Parathyroid adenoma (tissue), 2 donors: ENCODE measurements at regions not wholly inside any gene's neighbourhood (a gene's known extent, or its start where the extent isn't known, plus 50 kb on each side); places are given as distances from the start of the nearest gene placed in this dataset.
A peak's percentile ranks its signal among the peaks of the same experiment; 100 is the strongest.

Experiments
- H2AFZ ChIP-seq: fragments of 300-600 bp; sonication (generic); one replicate; pipeline ENCODE4 v1.7.0; 2017; ENCODE audit warnings: antibody characterized with exemption, mild to moderate bottlenecking
- H3K27ac ChIP-seq: fragments of 300-600 bp; sonication (generic); one replicate; pipeline ENCODE4 v1.7.0; 2017
- H3K27me3 ChIP-seq: fragments of 300-600 bp; sonication (generic); one replicate; pipeline ENCODE4 v1.7.0; 2017; ENCODE audit warnings: low read length; ENCODE audit not compliant: control insufficient read depth, insufficient read depth
- H3K36me3 ChIP-seq: fragments of 300-600 bp; sonication (generic); one replicate; pipeline ENCODE4 v1.7.0; 2017; ENCODE audit warnings: low read length; ENCODE audit not compliant: control insufficient read depth, insufficient read depth
- H3K4me1 ChIP-seq: fragments of 300-600 bp; sonication (generic); one replicate; pipeline ENCODE4 v1.7.0; 2017; ENCODE audit warnings: control low read depth
- H3K4me2 ChIP-seq: fragments of 300-600 bp; sonication (generic); one replicate; pipeline ENCODE4 v1.7.0; 2017; ENCODE audit warnings: low read length
- H3K4me3 ChIP-seq: fragments of 300-600 bp; sonication (generic); one replicate; pipeline ENCODE4 v1.7.0; 2017; ENCODE audit warnings: low read depth, low read length
- H3K79me2 ChIP-seq: fragments of 300-600 bp; sonication (generic); one replicate; pipeline ENCODE4 v1.7.0; 2017; ENCODE audit warnings: control low read depth
- H3K9ac ChIP-seq: fragments of 300-600 bp; sonication (generic); one replicate; pipeline ENCODE4 v1.7.0; 2017; ENCODE audit warnings: mild to moderate bottlenecking
- H3K9me3 ChIP-seq: fragments of 300-600 bp; sonication (generic); one replicate; pipeline ENCODE4 v1.7.0; 2017; ENCODE audit warnings: low read length; ENCODE audit not compliant: control insufficient read depth
- TF ChIP-seq, protein P1 (sequence below): fragments of 300-600 bp; sonication (generic); IDR thresholded peaks from one replicate; pipeline ENCODE4 v1.7.0; 2017; ENCODE audit warnings: antibody characterized with exemption, mild to moderate bottlenecking
- donor health status: primary hyperparathyroidism.

DNA sequence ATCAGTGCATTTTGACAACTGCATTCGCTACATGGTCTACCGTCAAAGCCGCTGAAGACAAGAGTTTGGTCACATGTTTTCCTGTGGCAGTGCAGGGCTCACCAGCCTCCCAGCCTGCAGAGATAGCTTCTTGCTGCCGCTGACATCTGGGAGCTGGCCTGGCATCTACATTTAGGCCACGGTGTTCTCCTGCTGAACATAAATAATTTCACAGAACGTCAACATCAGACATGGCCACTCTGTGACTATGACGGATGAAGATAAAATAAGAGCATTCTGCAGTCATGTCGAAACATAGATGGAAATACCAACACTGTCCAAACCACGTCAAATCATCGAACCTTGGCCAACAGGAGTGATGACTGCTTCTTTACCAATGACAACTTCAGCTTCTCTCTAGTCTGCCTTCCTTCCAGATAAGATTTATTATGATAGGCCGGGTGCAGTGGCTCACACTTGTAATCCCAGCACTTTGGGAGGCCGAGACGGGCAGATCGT, 91.2 kb downstream of the TNFAIP2 start:
- H3K36me3 ChIP-seq, result no peaks in the 10 kb centered on the region
- no peaks in the 10 kb centered on the region for H3K79me2 ChIP-seq
- H3K9ac ChIP-seq, result no peak overlapping the region
- H3K4me2 ChIP-seq, result no peak overlapping the region
- no peak overlapping the region for H2AFZ ChIP-seq
- no peak overlapping the region for H3K4me3 ChIP-seq
- H3K9me3 ChIP-seq, result no peaks in the 10 kb centered on the region
- no peak overlapping the region for H3K27ac ChIP-seq
- no peaks in the 10 kb centered on the region for H3K27me3 ChIP-seq
- TF ChIP-seq, protein P1, sequence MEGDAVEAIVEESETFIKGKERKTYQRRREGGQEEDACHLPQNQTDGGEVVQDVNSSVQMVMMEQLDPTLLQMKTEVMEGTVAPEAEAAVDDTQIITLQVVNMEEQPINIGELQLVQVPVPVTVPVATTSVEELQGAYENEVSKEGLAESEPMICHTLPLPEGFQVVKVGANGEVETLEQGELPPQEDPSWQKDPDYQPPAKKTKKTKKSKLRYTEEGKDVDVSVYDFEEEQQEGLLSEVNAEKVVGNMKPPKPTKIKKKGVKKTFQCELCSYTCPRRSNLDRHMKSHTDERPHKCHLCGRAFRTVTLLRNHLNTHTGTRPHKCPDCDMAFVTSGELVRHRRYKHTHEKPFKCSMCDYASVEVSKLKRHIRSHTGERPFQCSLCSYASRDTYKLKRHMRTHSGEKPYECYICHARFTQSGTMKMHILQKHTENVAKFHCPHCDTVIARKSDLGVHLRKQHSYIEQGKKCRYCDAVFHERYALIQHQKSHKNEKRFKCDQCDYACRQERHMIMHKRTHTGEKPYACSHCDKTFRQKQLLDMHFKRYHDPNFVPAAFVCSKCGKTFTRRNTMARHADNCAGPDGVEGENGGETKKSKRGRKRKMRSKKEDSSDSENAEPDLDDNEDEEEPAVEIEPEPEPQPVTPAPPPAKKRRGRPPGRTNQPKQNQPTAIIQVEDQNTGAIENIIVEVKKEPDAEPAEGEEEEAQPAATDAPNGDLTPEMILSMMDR, result no peak
- H3K4me1 ChIP-seq, result peaks cover 6% of the 10 kb centered on the region

- no peaks in the 10 kb centered on the region for H3K36me3 ChIP-seq
- H2AFZ ChIP-seq, result no peak overlapping the region
- H3K9me3 ChIP-seq, result no peaks in the 10 kb centered on the region
- H3K79me2 ChIP-seq, result no peaks in the 10 kb centered on the region
- no peak overlapping the region for H3K4me3 ChIP-seq
- H3K9ac ChIP-seq, result no peak overlapping the region
- H3K4me2 ChIP-seq, result no peak overlapping the region
- H3K27ac ChIP-seq, result no peak overlapping the region
- no peaks in the 10 kb centered on the region for H3K4me1 ChIP-seq
- no peaks in the 10 kb centered on the region for H3K27me3 ChIP-seq
- TF ChIP-seq, protein P1, result no peak
Measured at GRCh38 chr14:103216399-103216798, 93.1 kb downstream of the TNFAIP2 start.

GRCh38 chr14:103216857-103217256, 93.6 kb downstream of the TNFAIP2 start:
- Histone ChIP-seq H3K79me2 (no peaks in the 10 kb centered on the region), H3K4me1 (no peaks in the 10 kb centered on the region), H2AFZ (no peak overlapping the region), H3K9me3 (no peaks in the 10 kb centered on the region), H3K27me3 (no peaks in the 10 kb centered on the region), H3K4me3 (no peak overlapping the region), H3K9ac (no peak overlapping the region), H3K27ac (no peak overlapping the region), H3K36me3 (no peaks in the 10 kb centered on the region), H3K4me2 (no peak overlapping the region)
- TF ChIP-seq, protein P1, result no peak

DNA sequence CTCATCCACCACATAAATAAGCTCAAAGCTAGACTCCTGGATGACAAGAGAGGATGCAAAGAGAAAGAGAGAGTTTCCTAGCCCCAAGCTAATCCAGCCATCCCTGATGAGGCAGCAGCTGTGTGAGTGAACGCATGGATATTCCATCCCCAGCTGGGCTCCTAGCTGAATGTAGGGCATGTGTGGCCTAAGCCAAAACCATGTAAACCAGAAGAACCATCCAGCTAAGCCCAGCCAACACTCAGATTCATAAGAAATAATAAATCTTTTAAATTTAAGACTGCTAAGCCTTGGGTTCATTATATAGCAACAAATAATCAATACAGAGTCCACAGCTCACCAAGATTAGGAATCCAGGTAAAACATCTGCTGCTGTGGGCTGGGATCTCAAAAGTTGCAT, 94.3 kb downstream of the TNFAIP2 start:
- no peaks in the 10 kb centered on the region for H3K27me3 ChIP-seq
- TF ChIP-seq, protein P1, result no peak
- no peak overlapping the region for H3K4me3 ChIP-seq
- no peak overlapping the region for H3K4me2 ChIP-seq
- no peak overlapping the region for H3K27ac ChIP-seq
- H3K79me2 ChIP-seq, result no peaks in the 10 kb centered on the region
- H3K36me3 ChIP-seq, result no peaks in the 10 kb centered on the region
- no peaks in the 10 kb centered on the region for H3K4me1 ChIP-seq
- no peak overlapping the region for H3K9ac ChIP-seq
- H2AFZ ChIP-seq, result no peak overlapping the region
- no peaks in the 10 kb centered on the region for H3K9me3 ChIP-seq

DNA sequence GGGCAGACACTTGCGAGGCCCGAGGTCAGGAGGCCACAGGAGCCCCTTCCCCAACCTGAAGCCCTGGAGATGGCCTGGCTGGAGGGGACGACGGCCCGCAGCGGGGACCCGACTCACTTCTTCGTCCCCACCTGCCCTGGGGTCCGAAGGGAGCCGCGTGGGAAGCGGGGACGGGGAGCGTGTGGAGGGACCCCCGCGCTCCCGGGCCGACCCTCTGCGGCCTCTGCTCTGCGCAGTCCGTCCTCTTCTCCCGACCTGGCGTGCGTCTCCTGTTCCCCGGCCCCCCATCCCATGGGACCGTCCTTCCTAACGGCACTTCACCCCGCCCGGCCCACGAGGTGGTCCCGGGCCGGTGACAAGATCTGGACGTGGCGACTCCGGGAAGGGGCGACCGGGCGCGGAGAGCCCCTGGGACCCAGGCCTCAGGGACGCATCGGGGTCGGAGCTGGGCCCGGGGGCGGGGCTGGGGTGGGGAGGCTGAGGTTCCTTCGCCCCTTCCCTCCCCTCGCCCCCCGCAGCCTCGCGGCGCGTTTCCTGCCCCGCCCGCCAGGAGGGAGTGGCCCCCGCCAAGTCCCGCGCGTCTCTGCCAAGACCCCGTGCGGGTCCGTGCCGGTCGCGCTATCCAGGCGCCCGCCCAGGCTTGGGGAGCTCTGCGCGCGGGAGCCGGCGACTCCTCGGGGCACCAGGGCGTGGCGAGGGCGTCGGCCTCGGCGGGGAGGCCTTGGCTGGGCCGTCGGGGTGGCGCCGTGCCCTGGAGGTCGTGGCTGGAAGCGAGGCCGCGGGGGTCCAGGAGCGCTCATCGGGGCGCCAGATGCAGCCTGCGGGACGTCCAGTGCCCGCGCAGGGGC, 97.1 kb downstream of the TNFAIP2 start:
- Histone ChIP-seq H3K27ac (no peak overlapping the region), H3K27me3 (no peaks in the 10 kb centered on the region), H3K9me3 (no peaks in the 10 kb centered on the region), H3K79me2 (no peaks in the 10 kb centered on the region), H3K4me1 (no peaks in the 10 kb centered on the region), H3K9ac (no peak overlapping the region), H3K4me2 (peak overlapping the region; percentile 58), H3K4me3 (no peak overlapping the region), H2AFZ (peak overlapping the region; percentile 64), H3K36me3 (no peaks in the 10 kb centered on the region)
- TF ChIP-seq, protein P1, result no peak
